OCI-LY7 (cell line): ENCODE measurements at regions not wholly inside any gene's neighbourhood (a gene's known extent, or its start where the extent isn't known, plus 50 kb on each side); places are given as distances from the start of the nearest gene placed in this dataset.

ENCODE experiments used
- BruUV-seq: library from RNA; stranded (reverse); fragments of 400-500 nt; replicated peaks from 2 replicates; lab custom pipeline; 2021; lab: Mats Ljungman, UMichigan
- CTCF ChIA-PET: fragments of 300-600 bp; sonication (Branson Sonifier 250); formaldehyde crosslinking; loops from one replicate; lab custom pipeline; 2022; ENCODE audit warnings: antibody characterized with exemption; ENCODE audit not compliant: unreplicated experiment; lab: Charles Lee
- POLR2A ChIA-PET: fragments of 300-600 bp; sonication (Branson Sonifier 250); formaldehyde crosslinking; loops from one replicate; lab custom pipeline; 2022; ENCODE audit warnings: antibody characterized with exemption; lab: Charles Lee
- DNase-seq: peaks from one replicate; pipeline ENCODE4 v3.0.0-alpha.2; 2015; ENCODE audit warnings: low spot score
- H2AFZ ChIP-seq: fragments of 200-600 bp; sonication (generic), shearing (Covaris generic); 2 replicates; pipeline ENCODE4 v1.6.1; 2014; ENCODE audit warnings: mild to moderate bottlenecking, antibody characterized with exemption, low read length, moderate library complexity
- H3K27ac ChIP-seq: fragments of 200-600 bp; sonication (generic); 2 replicates; pipeline ENCODE4 v1.5.1; 2014; ENCODE audit warnings: mixed run types, low read depth, mild to moderate bottlenecking, moderate library complexity, low read length, inconsistent platforms; ENCODE audit not compliant: poor library complexity, severe bottlenecking
- H3K36me3 ChIP-seq: fragments of 200-600 bp; sonication (generic); 2 replicates; pipeline ENCODE4 v1.6.1; 2014; ENCODE audit warnings: mild to moderate bottlenecking, antibody characterized with exemption, low read length, moderate library complexity, mixed read lengths; ENCODE audit not compliant: insufficient read depth
- H3K4me1 ChIP-seq: fragments of 200-600 bp; sonication (generic); 2 replicates; pipeline ENCODE4 v1.5.1; 2014; ENCODE audit warnings: mild to moderate bottlenecking, low read length; ENCODE audit not compliant: insufficient read depth, poor library complexity, severe bottlenecking
- H3K4me2 ChIP-seq: fragments of 200-600 bp; sonication (generic); 2 replicates; pipeline ENCODE4 v1.6.1; 2014; ENCODE audit warnings: mild to moderate bottlenecking, low read length
- H3K4me3 ChIP-seq: fragments of 200-600 bp; sonication (generic); 2 replicates; pipeline ENCODE4 v1.5.1; 2014; ENCODE audit warnings: mild to moderate bottlenecking, low read depth, low read length; ENCODE audit not compliant: poor library complexity, severe bottlenecking
- H3K79me2 ChIP-seq: fragments of 200-600 bp; sonication (generic); 2 replicates; pipeline ENCODE4 v1.6.1; 2016; ENCODE audit warnings: low read depth, mild to moderate bottlenecking, low read length, moderate library complexity, mixed read lengths; ENCODE audit not compliant: insufficient read depth
- H3K9me2 ChIP-seq: fragments of 200-600 bp; sonication (generic); 2 replicates; pipeline ENCODE4 v1.6.1; 2016; ENCODE audit warnings: mild to moderate bottlenecking, low read length, mixed read lengths; ENCODE audit not compliant: insufficient read depth
- H3K9me3 ChIP-seq: fragments of 200-600 bp; sonication (generic); 2 replicates; pipeline ENCODE4 v1.6.1; 2014; ENCODE audit warnings: mild to moderate bottlenecking, mixed run types, low read length, mixed read lengths
- H4K20me1 ChIP-seq: fragments of 200-600 bp; sonication (generic); 2 replicates; pipeline ENCODE4 v1.6.1; 2014; ENCODE audit warnings: mild to moderate bottlenecking, antibody characterized with exemption, low read length, moderate library complexity, mixed read lengths; ENCODE audit not compliant: insufficient read depth
- CTCF ChIP-seq: fragments of 200-600 bp; sonication (generic); conservative IDR thresholded peaks from 2 replicates; pipeline ENCODE4 v1.5.1; 2014; ENCODE audit warnings: mild to moderate bottlenecking, antibody characterized with exemption, low read length, moderate library complexity, mixed read lengths
- EZH2phosphoT487 ChIP-seq: fragments of 200-600 bp; sonication (generic); IDR thresholded peaks from 2 replicates; pipeline ENCODE4 v1.6.1; 2018; ENCODE audit warnings: low read depth, borderline replicate concordance, mild to moderate bottlenecking, mixed run types, antibody characterized with exemption, low read length, moderate library complexity, mixed read lengths
- intact Hi-C: fragments of 100-400 bp; cut with micrococcal nuclease; formaldehyde crosslinking; loops from one replicate; pipeline ENCODE4 v1.10.0; 2022; ENCODE audit not compliant: unreplicated experiment

- ChIA-PET CTCF (no interaction called here), POLR2A (no interaction called here)
- BruUV-seq, result no TSS peak
- no peak overlapping the region for H3K4me2 ChIP-seq
- no peaks in the 10 kb centered on the region for H3K79me2 ChIP-seq
- intact Hi-C loops, result no loop called here
- TF ChIP-seq CTCF (no peak), EZH2phosphoT487 (no peak)
- no peaks in the 10 kb centered on the region for H3K36me3 ChIP-seq
- H3K4me3 ChIP-seq, result no peak overlapping the region
- H3K27ac ChIP-seq, result no peak overlapping the region
- no peaks in the 10 kb centered on the region for H4K20me1 ChIP-seq
- H3K4me1 ChIP-seq, result no peaks in the 10 kb centered on the region
- no peaks in the 10 kb centered on the region for H3K9me3 ChIP-seq
- no peak for DNase-seq
- no peak overlapping the region for H2AFZ ChIP-seq
- no peaks in the 10 kb centered on the region for H3K9me2 ChIP-seq
These were observed 268.2 kb downstream of the ISL1 start for GRCh38 chr5:51651476-51651875.

GRCh38 chr5:51651889-51652288 is 268.6 kb downstream of the ISL1 start:
- intact Hi-C loops, result no loop called here
- POLR2A ChIA-PET, result no interaction called here

DNA sequence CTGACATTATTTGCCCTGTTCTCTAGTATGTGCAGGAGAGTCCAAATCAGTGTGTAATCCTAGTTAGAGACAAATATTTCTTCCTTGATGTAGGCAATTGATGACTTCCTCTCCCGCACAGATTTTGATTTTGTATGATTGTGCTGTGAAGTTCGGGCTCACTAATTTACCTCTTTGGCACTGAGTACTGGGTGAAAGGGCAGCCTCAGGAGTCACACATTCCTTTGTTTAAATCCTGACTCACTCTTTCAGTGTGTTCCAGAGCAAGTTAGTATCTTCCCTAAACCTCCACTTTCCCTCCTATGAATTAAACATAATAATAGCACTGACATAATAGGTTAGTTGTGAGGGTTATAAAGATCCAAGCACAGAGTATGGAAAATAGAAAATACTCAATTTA is 269.7 kb downstream of the ISL1 start:
- H3K27ac ChIP-seq, result no peak overlapping the region
- no peak for DNase-seq
- no peak overlapping the region for H3K4me3 ChIP-seq
- no peaks in the 10 kb centered on the region for H3K9me2 ChIP-seq
- no peaks in the 10 kb centered on the region for H3K36me3 ChIP-seq
- H3K79me2 ChIP-seq, result no peaks in the 10 kb centered on the region
- no peak for TF ChIP-seq CTCF
- TF ChIP-seq EZH2phosphoT487, result no peak
- ChIA-PET CTCF (no interaction called here), POLR2A (no interaction called here)
- no peaks in the 10 kb centered on the region for H4K20me1 ChIP-seq
- intact Hi-C loops, result no loop called here
- no peak overlapping the region for H2AFZ ChIP-seq
- no peaks in the 10 kb centered on the region for H3K4me1 ChIP-seq
- BruUV-seq, result no TSS peak
- no peak overlapping the region for H3K4me2 ChIP-seq
- H3K9me3 ChIP-seq, result no peaks in the 10 kb centered on the region

More at GRCh38 chr5:51651889-51652288, 268.6 kb downstream of the ISL1 start:
- Histone ChIP-seq H3K4me3 (no peak overlapping the region), H3K9me3 (no peaks in the 10 kb centered on the region), H3K27ac (no peak overlapping the region), H3K36me3 (no peaks in the 10 kb centered on the region), H4K20me1 (no peaks in the 10 kb centered on the region), H3K4me2 (no peak overlapping the region), H3K79me2 (no peaks in the 10 kb centered on the region), H3K4me1 (no peaks in the 10 kb centered on the region), H2AFZ (no peak overlapping the region), H3K9me2 (no peaks in the 10 kb centered on the region)
- DNase-seq, result no peak
- no TSS peak for BruUV-seq
- no peak for TF ChIP-seq EZH2phosphoT487
- no peak for TF ChIP-seq CTCF
- CTCF ChIA-PET, result no interaction called here
